HepG2 (cell line): ENCODE measurements at regions not wholly inside any gene's neighbourhood (a gene's known extent, or its start where the extent isn't known, plus 50 kb on each side); places are given as distances from the start of the nearest gene placed in this dataset.

ENCODE experiments used
- ATAC-seq: fragments of 200-7000 bp; cut with Tn5 transposase; 3 replicates; pipeline ENCODE4 v1.9.1; 2020; ENCODE audit warnings: mild to moderate bottlenecking, moderate library complexity
- BruUV-seq: library from RNA; stranded (reverse); fragments of 400-500 nt; replicated peaks from 2 replicates; lab custom pipeline; 2021; lab: Mats Ljungman, UMichigan
- CTCF ChIA-PET: fragments of 300-600 bp; formaldehyde crosslinking; extraction: SDS; loops from one replicate; lab custom pipeline; 2021; ENCODE audit warnings: low total read pairs, inconsistent platforms, low intra/inter-chr PET ratio; lab: Yijun Ruan, JAX
- POLR2A ChIA-PET: fragments of 350-600 bp; sonication (Branson Sonifier 250); formaldehyde crosslinking; loops from one replicate; lab custom pipeline; 2020; ENCODE audit warnings: antibody characterized with exemption, inconsistent platforms; lab: Yijun Ruan, JAX
- DNase-seq: peaks from one replicate; pipeline ENCODE4 v3.0.0-alpha.2; 2015; ENCODE audit warnings: low spot score
- FAIRE-seq: peaks from 3 replicates; lab custom pipeline; 2011; peaks lifted over from hg19 to GRCh38; lab: Jason Lieb, UNC
- H2AFZ ChIP-seq: one replicate; pipeline ENCODE4 v1.6.1; 2011; ENCODE audit warnings: low read length, inconsistent platforms
- H3K27ac ChIP-seq: fragments of 300-600 bp; 3 replicates; pipeline ENCODE4 v1.8.0; 2011; ENCODE audit warnings: mixed run types, mild to moderate bottlenecking, mixed read lengths, low read length, inconsistent platforms; ENCODE audit not compliant: insufficient read depth; ENCODE audit errors: extremely low read length
- H3K27me3 ChIP-seq, 2 experiments: fragments of 200-600 bp in 1 of 2; 2 replicates in 1 of 2; 3 replicates in 1 of 2; pipeline versions ENCODE4 v1.6.0 to v1.8.0; 2011; ENCODE audit warnings: low read length in 2 of 2, mild to moderate bottlenecking in 2 of 2, moderate library complexity in 2 of 2, inconsistent platforms in 1 of 2; ENCODE audit not compliant: insufficient read depth in 2 of 2, control insufficient read depth in 1 of 2
- H3K36me3 ChIP-seq, 2 experiments: fragments of 200-600 bp in 1 of 2; replicated peaks in 1 of 2; 2 replicates in 1 of 2; 3 replicates in 1 of 2; pipeline versions ENCODE4 v1.5.1 to v1.8.0; 2011; ENCODE audit warnings: low read length in 2 of 2, inconsistent platforms in 1 of 2; ENCODE audit not compliant: insufficient read depth in 2 of 2, control insufficient read depth in 1 of 2
- H3K4me1 ChIP-seq: 2 replicates; pipeline ENCODE4 v1.5.1; 2012; ENCODE audit warnings: low read length, inconsistent platforms; ENCODE audit not compliant: insufficient read depth
- H3K4me2 ChIP-seq: 2 replicates; pipeline ENCODE4 v1.6.0; 2011; ENCODE audit warnings: low read depth, low read length, inconsistent platforms
- H3K4me3 ChIP-seq, 3 experiments: fragments of 200-600 bp in 1 of 3; sonication (generic), shearing (Covaris generic) in 1 of 3; replicated peaks in 1 of 3; 2 replicates each; pipeline ENCODE4 v1.5.1; 2011 to 2016; ENCODE audit warnings: low read length in 3 of 3, inconsistent platforms in 2 of 3, low read depth in 2 of 3, mild to moderate bottlenecking in 2 of 3, control low read depth in 1 of 3, mixed read lengths in 1 of 3; ENCODE audit not compliant: insufficient read depth in 1 of 3
- H3K79me2 ChIP-seq: one replicate; pipeline ENCODE4 v1.6.1; 2011; ENCODE audit warnings: low read length, inconsistent platforms; ENCODE audit not compliant: insufficient read depth
- H3K9ac ChIP-seq: 2 replicates; pipeline ENCODE4 v1.6.0; 2011; ENCODE audit warnings: mild to moderate bottlenecking, low read depth, low read length, inconsistent platforms; ENCODE audit not compliant: insufficient read depth
- H3K9me3 ChIP-seq: 2 replicates; pipeline ENCODE4 v1.5.1; 2012; ENCODE audit warnings: mild to moderate bottlenecking, low read length
- H4K20me1 ChIP-seq: 2 replicates; pipeline ENCODE4 v1.6.0; 2011; ENCODE audit warnings: inconsistent platforms, mild to moderate bottlenecking, low read length, moderate library complexity; ENCODE audit not compliant: insufficient read depth
- ARNT ChIP-seq: fragments of 450-650 bp; IDR thresholded peaks from 2 replicates; pipeline ENCODE4 v1.6.1; 2017
- CCDC6 ChIP-seq: sonication (generic); formaldehyde crosslinking; IDR thresholded peaks from 2 replicates; pipeline ENCODE4 v1.8.1; 2022; ENCODE audit warnings: mild to moderate bottlenecking, missing genetic modification reagents, moderate library complexity
- EED ChIP-seq: sonication (generic); formaldehyde crosslinking; IDR thresholded peaks from 2 replicates; pipeline ENCODE4 v1.5.0; 2020; ENCODE audit warnings: mild to moderate bottlenecking, missing genetic modification reagents
- ERF ChIP-seq: IDR thresholded peaks from 2 replicates; pipeline ENCODE4 v1.6.1; 2018; ENCODE audit warnings: missing biosample characterization, missing genetic modification reagents
- GTF3A ChIP-seq: sonication (generic); formaldehyde crosslinking; conservative IDR thresholded peaks from 2 replicates; pipeline ENCODE4 v1.4.0; 2020; ENCODE audit warnings: mild to moderate bottlenecking, missing genetic modification reagents
- REL ChIP-seq: sonication (generic); formaldehyde crosslinking; conservative IDR thresholded peaks from 2 replicates; pipeline ENCODE4 v1.8.0; 2022; ENCODE audit warnings: mild to moderate bottlenecking, missing genetic modification reagents, moderate library complexity
- ZBTB7A ChIP-seq: sonication (generic); formaldehyde crosslinking; IDR thresholded peaks from 2 replicates; pipeline ENCODE4 v1.8.0; 2022; ENCODE audit warnings: mild to moderate bottlenecking, missing genetic modification reagents
- ZFP37 ChIP-seq: sonication (generic); formaldehyde crosslinking; IDR thresholded peaks from 2 replicates; pipeline ENCODE4 v1.4.0; 2020; ENCODE audit warnings: missing genetic modification reagents, borderline replicate concordance
- ZFY ChIP-seq: sonication (generic); formaldehyde crosslinking; IDR thresholded peaks from 2 replicates; pipeline ENCODE4 v1.4.0; 2020; ENCODE audit warnings: missing genetic modification reagents
- ZNF773 ChIP-seq: sonication (generic); formaldehyde crosslinking; IDR thresholded peaks from 2 replicates; pipeline ENCODE4 v1.4.0; 2020; ENCODE audit warnings: missing genetic modification reagents, borderline replicate concordance
- WGBS: methylation state at CpG from one replicate; pipeline ENCODE4 v1.1.6; 2017; ENCODE audit warnings: low lambda C conversion rate; 5-methylcytosine and 5-hydroxymethylcytosine counted together
- in situ Hi-C: cut with HindIII; loops from 2 replicates; pipeline ENCODE4 v1.10.0; 2017; ENCODE audit warnings: low pct_unique_long_range_greater_than_20kb; ENCODE audit not compliant: extremely low pct_ligation_motif_present
- intact Hi-C: fragments of 100-400 bp; cut with micrococcal nuclease; formaldehyde crosslinking; loops from one replicate; pipeline ENCODE4 v1.10.0; 2022; ENCODE audit not compliant: unreplicated experiment

DNA sequence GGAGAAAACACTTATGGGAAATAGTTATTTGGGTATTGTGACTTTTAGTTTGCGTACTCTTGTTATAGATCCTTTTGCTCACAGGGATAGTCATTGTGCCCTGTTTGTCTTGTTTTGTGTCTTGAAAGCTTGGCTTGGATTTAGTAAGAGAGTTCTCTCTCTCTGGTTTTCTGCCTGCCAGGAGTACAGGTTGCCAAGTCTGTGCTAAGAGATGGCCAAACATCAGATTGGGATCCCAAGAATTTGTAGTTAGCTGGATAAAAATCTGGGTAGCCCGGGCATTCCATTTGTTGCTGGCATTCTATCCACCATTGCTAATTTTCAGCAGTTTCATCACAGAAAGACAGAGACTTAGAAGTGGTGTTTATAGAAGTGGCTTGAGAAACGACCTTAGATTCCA is 222.2 kb downstream of the NRIP1 start:
- BruUV-seq = no TSS peak
- Histone ChIP-seq H3K4me2 (no peak overlapping the region), H3K79me2 (no peaks in the 10 kb centered on the region), H3K36me3 (no peaks in the 10 kb centered on the region; a peak in 1 of 5 replicates), H3K9ac (no peak overlapping the region), H3K27ac (no peak overlapping the region), H2AFZ (no peak overlapping the region), H3K9me3 (peaks cover 11% of the 10 kb centered on the region; the same call in 1 of the 2 replicates), H3K4me1 (no peaks in the 10 kb centered on the region), H3K27me3 (no peaks in the 10 kb centered on the region), H4K20me1 (no peaks in the 10 kb centered on the region), H3K4me3 (no peak overlapping the region)
- no peak for FAIRE-seq
- in situ Hi-C loops = no loop called here
- 54% methylated on average over 3 of the region's 3 CpGs for WGBS
- ChIA-PET CTCF (no interaction called here), POLR2A (no interaction called here)
- TF ChIP-seq ERF (CRISPR knock-in tag) (no peak), ZBTB7A (CRISPR knock-in tag) (no peak), ZFP37 (CRISPR knock-in tag) (no peak), ZFY (CRISPR knock-in tag) (no peak), ZNF773 (CRISPR knock-in tag) (no peak), REL (CRISPR knock-in tag) (no peak), EED (CRISPR knock-in tag) (no peak), CCDC6 (CRISPR knock-in tag) (no peak), ARNT (no peak), GTF3A (no peak)
- no peak for DNase-seq
- ATAC-seq = no peak
- intact Hi-C loops = no loop called here
